SKM-1 treated with dmso at 0.1 percent for 144 hours (cell line): ENCODE measurements at regions not wholly inside any gene's neighbourhood (a gene's known extent, or its start where the extent isn't known, plus 50 kb on each side); places are given as distances from the start of the nearest gene placed in this dataset.
"Not testable (repeated sequence)": the region's sequence is repeated elsewhere in the genome, so short reads cannot be mapped to it uniquely, and the experiment has no call there.

Source experiments
- DNase-seq: peaks from one replicate; lab custom pipeline; 2025; ENCODE audit not compliant: unreplicated experiment; lab: John Stamatoyannopoulos, UW

- DNase-seq, result no peak
These were observed 290.7 kb upstream of the FOLH1 start for GRCh38 chr11:49499117-49499516.

GRCh38 chr11:49505231-49505630 is 296.8 kb upstream of the FOLH1 start:
- DNase-seq, result no peak

- DNase-seq, result peak; percentile 1
These were observed 317.9 kb upstream of the FOLH1 start for GRCh38 chr11:49526240-49526829.

GRCh38 chr11:49533204-49533603 is 324.8 kb upstream of the FOLH1 start:
- DNase-seq, result no peak

GRCh38 chr11:49538927-49539326 is 330.5 kb upstream of the FOLH1 start:
- not testable (repeated sequence) for DNase-seq

GRCh38 chr11:49558261-49558847 is 350.0 kb upstream of the FOLH1 start:
- DNase-seq, result not testable (repeated sequence)

- not testable (repeated sequence) for DNase-seq
These were observed 352.2 kb upstream of the FOLH1 start for GRCh38 chr11:49560593-49560992.

- DNase-seq, result not testable (repeated sequence)
These were observed 353.0 kb upstream of the FOLH1 start for GRCh38 chr11:49561240-49561880.

GRCh38 chr11:49562262-49562661 is 353.9 kb upstream of the FOLH1 start:
- not testable (repeated sequence) for DNase-seq

- DNase-seq, result not testable (repeated sequence)
These were observed 371.1 kb upstream of the FOLH1 start for GRCh38 chr11:49579492-49579891.

- DNase-seq, result not testable (repeated sequence)
These were observed 366.7 kb upstream of the OR4C13 start for GRCh38 chr11:49585495-49585894.

GRCh38 chr11:49608892-49609291 is 343.3 kb upstream of the OR4C13 start:
- not testable (repeated sequence) for DNase-seq

- not testable (repeated sequence) for DNase-seq
These were observed 328.3 kb upstream of the OR4C13 start for GRCh38 chr11:49623872-49624271.

- not testable (repeated sequence) for DNase-seq
These were observed 281.5 kb upstream of the OR4C13 start for GRCh38 chr11:49670705-49671104.

- DNase-seq, result not testable (repeated sequence)
These were observed 250.1 kb upstream of the OR4C13 start for GRCh38 chr11:49702121-49702520.

GRCh38 chr11:49750447-49750846 is 201.7 kb upstream of the OR4C13 start:
- DNase-seq, result not testable (repeated sequence)

- DNase-seq, result not testable (repeated sequence)
These were observed 201.2 kb upstream of the OR4C13 start for GRCh38 chr11:49750960-49751359.

GRCh38 chr11:49780791-49781190 is 171.4 kb upstream of the OR4C13 start:
- DNase-seq, result not testable (repeated sequence)

GRCh38 chr11:49782000-49782399 is 170.2 kb upstream of the OR4C13 start:
- not testable (repeated sequence) for DNase-seq

- DNase-seq, result not testable (repeated sequence)
These were observed 168.3 kb upstream of the OR4C13 start for GRCh38 chr11:49783841-49784240.

GRCh38 chr11:49789787-49790186 is 162.4 kb upstream of the OR4C13 start:
- DNase-seq, result not testable (repeated sequence)

- DNase-seq, result not testable (repeated sequence)
These were observed 153.9 kb upstream of the OR4C13 start for GRCh38 chr11:49798206-49798837.
